ENCODE measurements at regions not wholly inside any gene's neighbourhood (a gene's known extent, or its start where the extent isn't known, plus 50 kb on each side); places are given as distances from the start of the nearest gene placed in this dataset.

GRCh38 chr7:84281518-84281917, 86.9 kb upstream of the SEMA3A start:
- TF ChIP-seq USF1 (IDR thresholded peaks at IDR 0.05; ENCODE audit: borderline replicate concordance, low read depth) (no peak), CTCF (IDR thresholded peaks at IDR 0.05) (no peak), REST (IDR thresholded peaks at IDR 0.05; ENCODE audit: low read depth, low read length) (no peak), CHD2 (IDR thresholded peaks at IDR 0.05; ENCODE audit: low read length, partially characterized antibody) (no peak), YY1 (IDR thresholded peaks at IDR 0.05; ENCODE audit: low read depth) (no peak), TAF1 (IDR thresholded peaks at IDR 0.05; ENCODE audit: borderline replicate concordance, low read depth, low read length) (no peak), EZH2phosphoT487 (IDR thresholded peaks at IDR 0.05; ENCODE audit: borderline replicate concordance, low read depth) (no peak)
